A673 (cell line): ENCODE measurements at regions not wholly inside any gene's neighbourhood (a gene's known extent, or its start where the extent isn't known, plus 50 kb on each side); places are given as distances from the start of the nearest gene placed in this dataset.

Experiments used
- BruUV-seq: library from RNA; stranded (reverse); fragments of 400-500 nt; replicated peaks from 2 replicates; lab custom pipeline; 2021; lab: Mats Ljungman, UMichigan
- CTCF ChIA-PET: fragments of 300-600 bp; sonication (Branson Sonifier 250); formaldehyde crosslinking; loops from one replicate; lab custom pipeline; 2022; ENCODE audit warnings: antibody characterized with exemption; lab: Charles Lee
- POLR2A ChIA-PET: fragments of 300-600 bp; sonication (Branson Sonifier 250); formaldehyde crosslinking; loops from one replicate; lab custom pipeline; 2022; ENCODE audit warnings: antibody characterized with exemption; ENCODE audit not compliant: low non-redundant PET; lab: Charles Lee
- DNase-seq: peaks from one replicate; pipeline ENCODE4 v3.0.0-alpha.2; 2015; ENCODE audit warnings: low spot score
- H3K27ac ChIP-seq: fragments of 200-600 bp; sonication (generic); 2 replicates; pipeline ENCODE4 v1.5.1; 2016; ENCODE audit warnings: mixed run types, low read depth, mild to moderate bottlenecking, mixed read lengths, antibody characterized with exemption, low read length; ENCODE audit not compliant: poor library complexity, severe bottlenecking
- H3K27me3 ChIP-seq: fragments of 200-600 bp; sonication (generic); replicated peaks from 2 replicates; pipeline ENCODE4 v1.6.1; 2017; ENCODE audit warnings: mixed run types, low read depth, mild to moderate bottlenecking, mixed read lengths, antibody characterized with exemption, low read length; ENCODE audit not compliant: insufficient read depth, poor library complexity
- H3K36me3 ChIP-seq: fragments of 200-600 bp; sonication (generic); 2 replicates; pipeline ENCODE4 v1.6.1; 2016; ENCODE audit warnings: mixed run types, mild to moderate bottlenecking, mixed read lengths, antibody characterized with exemption, low read length; ENCODE audit not compliant: insufficient read depth, poor library complexity, severe bottlenecking
- H3K4me1 ChIP-seq: fragments of 200-600 bp; sonication (generic); 2 replicates; pipeline ENCODE4 v1.6.1; 2017; ENCODE audit warnings: mixed run types, mild to moderate bottlenecking, mixed read lengths, antibody characterized with exemption, low read length; ENCODE audit not compliant: insufficient read depth, poor library complexity, severe bottlenecking
- H3K4me3 ChIP-seq: fragments of 200-600 bp; sonication (generic); 2 replicates; pipeline ENCODE4 v1.5.1; 2016; ENCODE audit warnings: low read depth, mixed run types, mild to moderate bottlenecking, mixed read lengths, low read length; ENCODE audit not compliant: poor library complexity, severe bottlenecking
- H3K9me3 ChIP-seq: fragments of 200-600 bp; sonication (generic); 2 replicates; pipeline ENCODE4 v1.6.1; 2016; ENCODE audit warnings: mixed run types, low read depth, mild to moderate bottlenecking, mixed read lengths, antibody characterized with exemption, low read length; ENCODE audit not compliant: poor library complexity, severe bottlenecking
- CTCF ChIP-seq: fragments of 300-800, 200-600 bp; sonication (generic); conservative IDR thresholded peaks from 2 replicates; pipeline ENCODE4 v1.5.1; 2017; ENCODE audit warnings: low read depth, mild to moderate bottlenecking, antibody characterized with exemption, low read length, moderate library complexity, mixed read lengths
- EZH2 ChIP-seq: fragments of 200-600 bp; sonication (generic); IDR thresholded peaks from 2 replicates; pipeline ENCODE4 v1.6.1; 2017; ENCODE audit warnings: borderline replicate concordance, low read depth, mild to moderate bottlenecking, mixed read lengths, antibody characterized with exemption, low read length; ENCODE audit not compliant: poor library complexity, severe bottlenecking
- intact Hi-C: fragments of 100-400 bp; cut with micrococcal nuclease; formaldehyde crosslinking; loops from one replicate; pipeline ENCODE4 v1.10.0; 2022; ENCODE audit not compliant: unreplicated experiment

- ChIA-PET CTCF (no interaction called here), POLR2A (no interaction called here)
- Histone ChIP-seq H3K36me3 (no peaks in the 10 kb centered on the region), H3K4me3 (no peak overlapping the region), H3K4me1 (no peaks in the 10 kb centered on the region), H3K27me3 (no peaks in the 10 kb centered on the region), H3K9me3 (no peaks in the 10 kb centered on the region), H3K27ac (no peak overlapping the region)
- intact Hi-C loops = no loop called here
- no peak for TF ChIP-seq EZH2
- TF ChIP-seq CTCF = no peak
- no peak for DNase-seq
- no TSS peak for BruUV-seq
Measured at GRCh38 chr16:61409604-61410003, 626.6 kb downstream of the CDH8 start.

- no peak for TF ChIP-seq EZH2
- no peak for TF ChIP-seq CTCF
- no peak for DNase-seq
- no peak overlapping the region for H3K27ac ChIP-seq
- H3K27me3 ChIP-seq = no peaks in the 10 kb centered on the region
- no peaks in the 10 kb centered on the region for H3K9me3 ChIP-seq
- ChIA-PET POLR2A (no interaction called here), CTCF (no interaction called here)
- H3K4me3 ChIP-seq = no peak overlapping the region
- BruUV-seq = no TSS peak
- no peaks in the 10 kb centered on the region for H3K36me3 ChIP-seq
- intact Hi-C loops = no loop called here
- no peaks in the 10 kb centered on the region for H3K4me1 ChIP-seq
Measured at GRCh38 chr16:61403386-61403785, 632.9 kb downstream of the CDH8 start.

- no peak for DNase-seq
- H3K36me3 ChIP-seq = no peaks in the 10 kb centered on the region
- intact Hi-C loops = no loop called here
- no peak for TF ChIP-seq CTCF
- no peak for TF ChIP-seq EZH2
- no peaks in the 10 kb centered on the region for H3K27me3 ChIP-seq
- no peaks in the 10 kb centered on the region for H3K4me1 ChIP-seq
- no TSS peak for BruUV-seq
- ChIA-PET POLR2A (no interaction called here), CTCF (no interaction called here)
- no peak overlapping the region for H3K27ac ChIP-seq
- H3K4me3 ChIP-seq = no peak overlapping the region
- no peaks in the 10 kb centered on the region for H3K9me3 ChIP-seq
Measured at GRCh38 chr16:61391896-61392295, 644.3 kb downstream of the CDH8 start.
